ENCODE measurements at regions not wholly inside any gene's neighbourhood (a gene's known extent, or its start where the extent isn't known, plus 50 kb on each side); places are given as distances from the start of the nearest gene placed in this dataset.

GRCh38 chr10:8873310-8873709 is 818.8 kb downstream of the GATA3 start:
- TF ChIP-seq POLR2A (IDR thresholded peaks at IDR 0.05; ENCODE audit: low read length) (no peak), GATA1 (IDR thresholded peaks at IDR 0.05; ENCODE audit: low read depth, low read length) (no peak)
